ENCODE measurements at regions not wholly inside any gene's neighbourhood (a gene's known extent, or its start where the extent isn't known, plus 50 kb on each side); places are given as distances from the start of the nearest gene placed in this dataset.

DNA sequence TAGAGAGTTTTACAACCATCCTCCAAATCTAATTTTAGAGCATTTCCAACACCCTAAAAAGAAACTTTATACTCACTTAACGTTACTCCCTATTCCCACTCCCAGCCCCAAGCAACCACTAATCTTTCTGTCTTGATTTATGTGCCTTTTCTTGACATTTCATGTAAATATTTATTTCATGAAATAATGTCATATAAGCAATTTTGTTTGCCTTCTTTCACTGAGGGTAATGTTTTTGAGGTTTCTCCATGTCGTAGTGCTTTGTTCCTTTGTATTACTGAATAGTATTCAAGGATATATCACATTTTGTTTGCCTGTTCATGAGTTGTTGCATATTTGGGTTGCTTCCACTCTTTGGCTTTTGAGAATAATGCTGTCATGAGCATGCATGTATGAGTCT is 155.4 kb upstream of the PLAAT1 start:
- TF ChIP-seq, protein P1, sequence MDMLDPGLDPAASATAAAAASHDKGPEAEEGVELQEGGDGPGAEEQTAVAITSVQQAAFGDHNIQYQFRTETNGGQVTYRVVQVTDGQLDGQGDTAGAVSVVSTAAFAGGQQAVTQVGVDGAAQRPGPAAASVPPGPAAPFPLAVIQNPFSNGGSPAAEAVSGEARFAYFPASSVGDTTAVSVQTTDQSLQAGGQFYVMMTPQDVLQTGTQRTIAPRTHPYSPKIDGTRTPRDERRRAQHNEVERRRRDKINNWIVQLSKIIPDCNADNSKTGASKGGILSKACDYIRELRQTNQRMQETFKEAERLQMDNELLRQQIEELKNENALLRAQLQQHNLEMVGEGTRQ (IDR thresholded peaks at IDR 0.05; ENCODE audit: borderline replicate concordance, low read depth, low read length) = no peak
- TF ChIP-seq, protein P2, sequence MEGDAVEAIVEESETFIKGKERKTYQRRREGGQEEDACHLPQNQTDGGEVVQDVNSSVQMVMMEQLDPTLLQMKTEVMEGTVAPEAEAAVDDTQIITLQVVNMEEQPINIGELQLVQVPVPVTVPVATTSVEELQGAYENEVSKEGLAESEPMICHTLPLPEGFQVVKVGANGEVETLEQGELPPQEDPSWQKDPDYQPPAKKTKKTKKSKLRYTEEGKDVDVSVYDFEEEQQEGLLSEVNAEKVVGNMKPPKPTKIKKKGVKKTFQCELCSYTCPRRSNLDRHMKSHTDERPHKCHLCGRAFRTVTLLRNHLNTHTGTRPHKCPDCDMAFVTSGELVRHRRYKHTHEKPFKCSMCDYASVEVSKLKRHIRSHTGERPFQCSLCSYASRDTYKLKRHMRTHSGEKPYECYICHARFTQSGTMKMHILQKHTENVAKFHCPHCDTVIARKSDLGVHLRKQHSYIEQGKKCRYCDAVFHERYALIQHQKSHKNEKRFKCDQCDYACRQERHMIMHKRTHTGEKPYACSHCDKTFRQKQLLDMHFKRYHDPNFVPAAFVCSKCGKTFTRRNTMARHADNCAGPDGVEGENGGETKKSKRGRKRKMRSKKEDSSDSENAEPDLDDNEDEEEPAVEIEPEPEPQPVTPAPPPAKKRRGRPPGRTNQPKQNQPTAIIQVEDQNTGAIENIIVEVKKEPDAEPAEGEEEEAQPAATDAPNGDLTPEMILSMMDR (IDR thresholded peaks at IDR 0.05) = no peak
- TF ChIP-seq PBX3 (IDR thresholded peaks at IDR 0.05) = no peak
- TF ChIP-seq ELF1 (IDR thresholded peaks at IDR 0.05) = no peak
- TF ChIP-seq POLR2AphosphoS5 (IDR thresholded peaks at IDR 0.05; ENCODE audit: low read depth, low read length) = no peak
- TF ChIP-seq RXRA (IDR thresholded peaks at IDR 0.05; ENCODE audit: borderline replicate concordance, low read depth) = no peak
- no peak for TF ChIP-seq EZH2phosphoT487 (IDR thresholded peaks at IDR 0.05; ENCODE audit: borderline replicate concordance, low read depth)
